GM12873 (cell line): ENCODE measurements at regions not wholly inside any gene's neighbourhood (a gene's known extent, or its start where the extent isn't known, plus 50 kb on each side); places are given as distances from the start of the nearest gene placed in this dataset.

Source experiments
- TF ChIP-seq, protein P1 (sequence below): IDR thresholded peaks from 2 replicates; pipeline ENCODE4 v1.5.1; 2012; ENCODE audit warnings: low read depth, mild to moderate bottlenecking, moderate library complexity, low read length, control low read depth; ENCODE audit not compliant: insufficient read depth; ENCODE audit errors: missing control alignments

DNA sequence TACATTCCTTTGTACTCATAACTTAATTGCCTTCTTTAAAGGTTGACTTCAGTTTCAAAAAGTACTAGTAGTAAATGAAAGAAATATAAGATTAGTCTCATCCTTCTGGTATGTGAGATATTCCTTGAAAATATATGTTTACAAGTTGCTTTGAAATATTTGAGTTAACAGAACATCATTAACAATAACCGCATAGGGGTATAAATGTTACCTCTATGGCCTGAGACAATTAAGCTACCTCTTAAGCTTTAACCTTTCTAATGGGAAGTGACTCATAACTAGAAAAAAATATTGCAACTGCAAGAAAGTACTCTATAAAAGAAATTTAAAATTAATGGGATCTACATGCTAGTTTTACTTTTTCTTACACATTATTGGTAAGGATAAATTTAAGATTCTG is 399.0 kb downstream of the CDH10 start:
- TF ChIP-seq, protein P1, sequence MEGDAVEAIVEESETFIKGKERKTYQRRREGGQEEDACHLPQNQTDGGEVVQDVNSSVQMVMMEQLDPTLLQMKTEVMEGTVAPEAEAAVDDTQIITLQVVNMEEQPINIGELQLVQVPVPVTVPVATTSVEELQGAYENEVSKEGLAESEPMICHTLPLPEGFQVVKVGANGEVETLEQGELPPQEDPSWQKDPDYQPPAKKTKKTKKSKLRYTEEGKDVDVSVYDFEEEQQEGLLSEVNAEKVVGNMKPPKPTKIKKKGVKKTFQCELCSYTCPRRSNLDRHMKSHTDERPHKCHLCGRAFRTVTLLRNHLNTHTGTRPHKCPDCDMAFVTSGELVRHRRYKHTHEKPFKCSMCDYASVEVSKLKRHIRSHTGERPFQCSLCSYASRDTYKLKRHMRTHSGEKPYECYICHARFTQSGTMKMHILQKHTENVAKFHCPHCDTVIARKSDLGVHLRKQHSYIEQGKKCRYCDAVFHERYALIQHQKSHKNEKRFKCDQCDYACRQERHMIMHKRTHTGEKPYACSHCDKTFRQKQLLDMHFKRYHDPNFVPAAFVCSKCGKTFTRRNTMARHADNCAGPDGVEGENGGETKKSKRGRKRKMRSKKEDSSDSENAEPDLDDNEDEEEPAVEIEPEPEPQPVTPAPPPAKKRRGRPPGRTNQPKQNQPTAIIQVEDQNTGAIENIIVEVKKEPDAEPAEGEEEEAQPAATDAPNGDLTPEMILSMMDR = no peak

DNA sequence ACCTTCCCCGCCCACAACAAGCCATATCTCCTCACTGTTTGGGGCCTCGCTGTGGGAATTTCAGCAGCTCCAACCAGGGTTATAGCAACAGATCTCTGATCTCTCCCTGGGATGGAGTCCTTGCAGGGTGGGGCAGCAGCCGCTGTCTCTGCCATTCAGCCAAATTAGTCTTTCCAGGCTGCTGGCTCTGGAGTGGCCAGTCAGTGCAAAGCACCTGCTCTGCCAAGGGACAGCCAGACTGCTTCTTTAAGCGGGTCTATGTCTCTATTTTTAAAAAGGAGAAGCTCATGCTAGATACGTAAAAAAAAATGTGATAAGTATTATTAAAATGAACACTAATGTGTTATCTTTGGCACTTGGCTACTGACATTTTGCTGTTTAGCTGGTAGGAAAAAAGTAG is 380.2 kb downstream of the CDH10 start:
- TF ChIP-seq, protein P1 = no peak

DNA sequence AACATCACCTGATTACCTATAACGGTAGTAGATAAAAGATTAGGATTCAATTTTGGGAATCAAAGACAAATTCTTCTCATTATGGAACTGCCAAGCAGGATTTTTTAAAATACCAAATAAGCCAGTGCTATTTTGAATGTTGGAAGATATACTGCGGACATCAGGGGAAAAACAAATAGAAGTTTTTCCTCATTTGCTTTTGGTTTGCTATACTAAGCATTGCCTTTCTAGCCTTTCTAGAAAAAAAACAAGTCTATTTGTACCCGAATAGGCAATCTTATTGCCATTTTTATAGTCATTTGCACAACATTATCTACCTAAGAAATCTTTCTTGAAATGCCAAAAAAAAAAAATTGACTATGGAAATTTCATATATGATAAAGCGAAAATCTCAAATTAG is 379.5 kb downstream of the CDH10 start:
- TF ChIP-seq, protein P1 = no peak

DNA sequence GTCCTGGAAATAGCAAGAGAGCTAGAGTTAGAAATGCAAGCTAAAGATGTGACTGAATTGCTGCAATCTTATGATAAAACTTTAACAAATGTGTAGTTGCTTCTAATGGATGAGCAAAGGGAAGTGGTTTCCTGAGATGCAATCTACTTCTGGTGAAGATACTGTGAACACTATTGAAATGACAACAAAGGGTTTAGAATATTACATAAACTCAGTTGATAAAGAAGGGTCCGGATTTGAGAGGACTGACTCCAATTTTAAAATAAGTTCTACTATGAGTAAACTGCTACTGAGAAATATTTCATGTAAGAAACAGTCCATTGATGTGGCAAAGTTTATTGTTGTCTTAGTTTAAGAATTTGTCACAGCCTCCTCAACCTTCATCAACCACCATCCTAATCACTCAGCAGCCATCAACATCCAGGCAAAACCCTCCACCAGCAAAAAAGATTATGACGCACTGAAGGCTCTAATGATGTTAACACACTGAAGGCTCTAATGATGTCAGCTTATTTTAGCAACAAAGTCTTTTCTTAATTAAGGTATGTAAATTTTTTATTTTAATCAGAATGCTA is 376.2 kb downstream of the CDH10 start:
- TF ChIP-seq, protein P1 = no peak

DNA sequence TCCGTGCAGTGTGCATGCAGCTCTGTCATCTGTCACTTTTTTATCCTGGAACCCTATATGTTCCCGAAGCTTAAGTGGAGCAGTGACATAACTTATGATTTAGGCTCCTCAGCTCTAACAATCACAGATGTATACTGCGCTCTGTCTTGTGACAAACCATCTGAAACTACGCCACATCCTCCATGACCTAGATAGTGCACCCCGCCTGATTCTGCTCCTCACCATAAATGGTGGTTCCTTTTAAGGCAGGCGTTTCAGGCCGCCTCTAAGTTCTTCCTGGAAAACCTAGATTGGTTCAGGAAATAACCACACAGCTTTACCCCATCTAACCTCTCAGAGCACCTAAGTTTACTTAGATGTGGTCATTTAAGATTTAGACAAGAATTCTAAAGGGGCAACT is 372.0 kb downstream of the CDH10 start:
- TF ChIP-seq, protein P1 = no peak

DNA sequence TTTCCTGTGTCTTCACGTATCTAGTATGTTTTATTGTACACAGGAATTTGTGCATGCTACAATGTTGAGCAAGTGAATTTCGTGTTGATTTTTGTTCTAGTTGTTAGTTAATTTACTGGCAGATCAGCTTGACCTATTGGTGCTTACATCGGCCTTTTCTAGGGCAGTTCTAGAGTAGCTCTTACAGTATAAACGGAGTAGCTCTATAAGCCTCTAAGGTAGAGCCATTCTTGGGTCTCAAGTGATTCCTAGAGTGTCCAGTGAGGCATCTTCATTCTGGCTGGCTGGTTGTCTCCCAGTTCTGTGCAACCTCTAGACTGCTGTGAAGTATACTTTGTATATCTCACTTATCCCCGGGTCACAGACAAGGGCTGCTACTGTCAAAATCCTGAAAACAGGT is 364.6 kb downstream of the CDH10 start:
- TF ChIP-seq, protein P1 = no peak

DNA sequence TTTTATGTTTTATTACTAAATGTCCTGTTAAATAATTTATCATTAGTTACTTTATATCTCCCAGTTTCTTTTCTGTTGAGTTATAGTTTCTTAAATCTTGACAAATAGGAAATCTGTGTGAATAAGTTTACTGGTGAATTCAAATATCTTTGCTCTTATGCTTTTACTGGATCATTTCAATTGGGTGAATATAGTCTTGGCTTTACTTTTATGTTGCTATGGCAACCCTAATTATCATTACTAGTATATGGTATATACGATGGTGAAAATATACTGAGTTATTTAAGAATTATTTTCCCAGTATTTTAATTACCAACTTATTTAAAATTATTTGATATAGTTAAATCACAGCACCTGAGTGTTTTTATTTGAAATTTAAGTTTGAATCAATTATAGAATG is 363.0 kb downstream of the CDH10 start:
- TF ChIP-seq, protein P1 = no peak
